PC-3 (cell line): ENCODE measurements at regions not wholly inside any gene's neighbourhood (a gene's known extent, or its start where the extent isn't known, plus 50 kb on each side); places are given as distances from the start of the nearest gene placed in this dataset.

Source experiments
- ATAC-seq: fragments of 200-7000 bp; cut with Tn5 transposase; 2 replicates; pipeline ENCODE4 v1.9.1; 2020; ENCODE audit warnings: mild to moderate bottlenecking, moderate library complexity
- BruUV-seq: library from RNA; stranded (reverse); fragments of 400-500 nt; replicated peaks from 2 replicates; lab custom pipeline; 2021; lab: Mats Ljungman, UMichigan
- CTCF ChIA-PET: fragments of 300-600 bp; sonication (Branson Sonifier 250); formaldehyde crosslinking; loops from one replicate; lab custom pipeline; 2022; ENCODE audit warnings: antibody characterized with exemption; lab: Charles Lee
- POLR2A ChIA-PET: fragments of 300-600 bp; sonication (Branson Sonifier 250); formaldehyde crosslinking; loops from one replicate; lab custom pipeline; 2022; ENCODE audit warnings: antibody characterized with exemption; ENCODE audit not compliant: unreplicated experiment; lab: Charles Lee
- DNase-seq: peaks from one replicate; pipeline ENCODE4 v3.0.0-alpha.2; 2015
- H2AFZ ChIP-seq: fragments of 300-600 bp; sonication (generic); 2 replicates; pipeline ENCODE4 v1.6.0; 2016; ENCODE audit warnings: antibody characterized with exemption, low read length
- H3F3A ChIP-seq: fragments of 300-600 bp; sonication (generic); one replicate; pipeline ENCODE4 v1.6.0; 2017; ENCODE audit warnings: antibody characterized with exemption, low read length, control low read depth, mild to moderate bottlenecking; ENCODE audit not compliant: unreplicated experiment
- H3K27ac ChIP-seq: fragments of 300-600 bp; sonication (generic); 2 replicates; pipeline ENCODE4 v1.5.1; 2016; ENCODE audit warnings: mild to moderate bottlenecking, low read length
- H3K27me3 ChIP-seq: fragments of 300-600 bp; sonication (generic); 2 replicates; pipeline ENCODE4 v1.6.1; 2016; ENCODE audit warnings: low read length, mixed read lengths
- H3K36me3 ChIP-seq: fragments of 300-600 bp; sonication (generic); 2 replicates; pipeline ENCODE4 v1.6.1; 2016; ENCODE audit warnings: low read depth, mixed run types, low read length, mixed read lengths
- H3K4me1 ChIP-seq: fragments of 300-600 bp; sonication (generic); 2 replicates; pipeline ENCODE4 v1.5.1; 2016; ENCODE audit warnings: low read length; ENCODE audit not compliant: insufficient read depth
- H3K4me2 ChIP-seq: fragments of 300-600 bp; sonication (generic); 2 replicates; pipeline ENCODE4 v1.6.0; 2016; ENCODE audit warnings: low read length
- H3K4me3 ChIP-seq: fragments of 300-600 bp; sonication (generic); 2 replicates; pipeline ENCODE4 v1.5.1; 2016; ENCODE audit warnings: mild to moderate bottlenecking, low read length, mixed read lengths
- H3K79me2 ChIP-seq: fragments of 300-600 bp; sonication (generic); 2 replicates; pipeline ENCODE4 v1.6.1; 2017; ENCODE audit warnings: low read length, mixed read lengths
- H3K9ac ChIP-seq: fragments of 300-600 bp; sonication (generic); 2 replicates; pipeline ENCODE4 v1.6.0; 2016; ENCODE audit warnings: mild to moderate bottlenecking, low read length
- H3K9me2 ChIP-seq: fragments of 300-600 bp; sonication (generic); replicated peaks from 2 replicates; pipeline ENCODE4 v1.6.1; 2016; ENCODE audit warnings: mixed run types, low read length, mixed read lengths
- H3K9me3 ChIP-seq: fragments of 300-600 bp; sonication (generic); 2 replicates; pipeline ENCODE4 v1.6.1; 2016; ENCODE audit warnings: low read length, mixed read lengths
- H4K20me1 ChIP-seq: fragments of 300-600 bp; sonication (generic); 2 replicates; pipeline ENCODE4 v1.6.1; 2016; ENCODE audit warnings: low read length, mixed read lengths
- EZH2 ChIP-seq: fragments of 300-600 bp; sonication (generic); IDR thresholded peaks from one replicate; pipeline ENCODE4 v1.6.1; 2017; ENCODE audit warnings: antibody characterized with exemption, mild to moderate bottlenecking, low read length; ENCODE audit not compliant: unreplicated experiment
- EZH2phosphoT487 ChIP-seq: fragments of 300-600 bp; sonication (generic); IDR thresholded peaks from 2 replicates; pipeline ENCODE4 v1.6.1; 2018; ENCODE audit warnings: mild to moderate bottlenecking, antibody characterized with exemption, low read length, borderline replicate concordance
- intact Hi-C: fragments of 100-400 bp; cut with micrococcal nuclease; formaldehyde crosslinking; loops from 2 replicates; pipeline ENCODE4 v1.9.0; 2023
- TF ChIP-seq, protein P1 (sequence below): fragments of 300-600 bp; sonication (generic); conservative IDR thresholded peaks from 2 replicates; pipeline ENCODE4 v1.5.1; 2017; ENCODE audit warnings: antibody characterized with exemption, low read depth, mild to moderate bottlenecking, low read length

DNA sequence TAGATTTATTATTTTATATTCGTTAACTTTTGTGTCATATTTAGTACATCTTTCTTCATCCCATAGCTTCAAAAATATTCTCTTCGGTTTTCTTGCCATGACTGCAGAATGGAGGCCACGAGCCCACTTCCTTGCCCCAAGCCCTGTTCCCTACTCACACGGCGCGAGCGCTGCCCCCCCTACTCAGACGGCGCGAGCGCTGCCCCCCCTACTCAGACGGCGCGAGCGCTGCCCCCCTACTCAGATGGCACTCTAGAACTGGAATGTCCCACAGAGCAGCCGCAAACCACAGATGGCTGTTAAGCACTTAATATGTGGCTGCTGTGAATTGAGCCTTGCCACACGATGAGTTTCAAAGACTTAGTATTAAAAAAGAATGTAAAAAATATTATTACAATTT, 102.2 kb upstream of the PEG3 start:
- Histone ChIP-seq H3F3A (no peaks in the 10 kb centered on the region), H3K4me1 (no peaks in the 10 kb centered on the region), H3K27ac (no peak overlapping the region), H3K4me2 (no peak overlapping the region), H2AFZ (no peak overlapping the region), H3K9ac (no peak overlapping the region), H3K9me3 (peaks cover 34% of the 10 kb centered on the region), H3K27me3 (no peaks in the 10 kb centered on the region), H3K9me2 (no peaks in the 10 kb centered on the region), H4K20me1 (no peaks in the 10 kb centered on the region), H3K36me3 (no peaks in the 10 kb centered on the region), H3K4me3 (no peak overlapping the region), H3K79me2 (no peaks in the 10 kb centered on the region)
- no TSS peak for BruUV-seq
- intact Hi-C loops = no loop called here
- DNase-seq = no peak
- CTCF ChIA-PET = no interaction called here
- no peak for ATAC-seq
- POLR2A ChIA-PET = no interaction called here
- TF ChIP-seq EZH2 (no peak), EZH2phosphoT487 (no peak)
- TF ChIP-seq, protein P1, sequence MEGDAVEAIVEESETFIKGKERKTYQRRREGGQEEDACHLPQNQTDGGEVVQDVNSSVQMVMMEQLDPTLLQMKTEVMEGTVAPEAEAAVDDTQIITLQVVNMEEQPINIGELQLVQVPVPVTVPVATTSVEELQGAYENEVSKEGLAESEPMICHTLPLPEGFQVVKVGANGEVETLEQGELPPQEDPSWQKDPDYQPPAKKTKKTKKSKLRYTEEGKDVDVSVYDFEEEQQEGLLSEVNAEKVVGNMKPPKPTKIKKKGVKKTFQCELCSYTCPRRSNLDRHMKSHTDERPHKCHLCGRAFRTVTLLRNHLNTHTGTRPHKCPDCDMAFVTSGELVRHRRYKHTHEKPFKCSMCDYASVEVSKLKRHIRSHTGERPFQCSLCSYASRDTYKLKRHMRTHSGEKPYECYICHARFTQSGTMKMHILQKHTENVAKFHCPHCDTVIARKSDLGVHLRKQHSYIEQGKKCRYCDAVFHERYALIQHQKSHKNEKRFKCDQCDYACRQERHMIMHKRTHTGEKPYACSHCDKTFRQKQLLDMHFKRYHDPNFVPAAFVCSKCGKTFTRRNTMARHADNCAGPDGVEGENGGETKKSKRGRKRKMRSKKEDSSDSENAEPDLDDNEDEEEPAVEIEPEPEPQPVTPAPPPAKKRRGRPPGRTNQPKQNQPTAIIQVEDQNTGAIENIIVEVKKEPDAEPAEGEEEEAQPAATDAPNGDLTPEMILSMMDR = no peak

DNA sequence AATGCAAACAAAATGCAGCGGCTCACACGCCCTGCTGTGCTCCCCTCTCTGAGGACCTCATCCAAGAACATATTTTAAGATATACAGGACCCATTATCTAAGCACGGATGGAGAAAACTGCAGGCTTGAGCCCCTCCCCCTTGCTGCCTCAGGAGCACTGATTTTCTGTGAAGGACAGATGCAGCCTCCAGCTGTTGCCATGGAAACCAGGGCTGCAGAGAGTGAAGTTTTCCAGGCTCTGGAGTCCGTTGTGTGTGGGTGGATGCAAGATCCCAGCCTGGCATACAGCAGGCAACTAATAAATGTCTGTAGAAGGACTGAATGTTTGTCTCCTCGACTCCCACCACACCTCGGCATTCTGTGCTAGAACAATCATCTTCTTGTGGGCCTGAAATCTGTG, 105.6 kb upstream of the PEG3 start:
- ChIA-PET CTCF (no interaction called here), POLR2A (no interaction called here)
- intact Hi-C loops = no loop called here
- H3K4me1 ChIP-seq = no peaks in the 10 kb centered on the region
- no peaks in the 10 kb centered on the region for H3K79me2 ChIP-seq
- H3K9me3 ChIP-seq = peaks cover 36% of the 10 kb centered on the region
- DNase-seq (no peak), ATAC-seq (no peak)
- no peak overlapping the region for H3K4me2 ChIP-seq
- no peaks in the 10 kb centered on the region for H3K36me3 ChIP-seq
- BruUV-seq = no TSS peak
- H3K4me3 ChIP-seq = no peak overlapping the region
- no peak for TF ChIP-seq EZH2phosphoT487
- TF ChIP-seq, protein P1 = no peak
- no peak for TF ChIP-seq EZH2
- no peaks in the 10 kb centered on the region for H3K9me2 ChIP-seq
- H3K27ac ChIP-seq = no peak overlapping the region
- no peaks in the 10 kb centered on the region for H3K27me3 ChIP-seq
- H2AFZ ChIP-seq = no peak overlapping the region
- no peaks in the 10 kb centered on the region for H4K20me1 ChIP-seq
- no peaks in the 10 kb centered on the region for H3F3A ChIP-seq
- no peak overlapping the region for H3K9ac ChIP-seq

DNA sequence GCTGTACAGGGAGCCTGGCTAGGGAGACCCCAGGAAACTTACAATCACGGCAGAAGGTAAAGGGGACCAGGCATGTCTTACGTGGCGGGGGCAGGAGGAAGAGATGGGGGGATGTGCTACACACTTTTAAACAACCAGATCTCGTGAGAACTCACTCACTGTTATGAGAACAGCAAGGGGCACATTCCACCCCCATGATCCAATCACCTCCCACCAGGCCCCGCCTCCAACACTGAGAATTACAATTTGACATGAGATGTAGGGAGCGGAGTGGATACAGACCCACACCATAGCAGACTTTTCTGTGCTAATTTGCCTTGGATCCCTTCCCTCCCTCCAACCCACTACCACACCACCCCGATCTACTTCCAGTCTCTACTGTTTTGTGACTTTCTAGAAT, 106.7 kb upstream of the PEG3 start:
- no peaks in the 10 kb centered on the region for H3F3A ChIP-seq
- no peak overlapping the region for H2AFZ ChIP-seq
- H3K9me3 ChIP-seq = peaks cover 37% of the 10 kb centered on the region
- no peak for ATAC-seq
- no peak for DNase-seq
- H3K4me3 ChIP-seq = no peak overlapping the region
- H3K9me2 ChIP-seq = no peaks in the 10 kb centered on the region
- TF ChIP-seq EZH2phosphoT487 = no peak
- TF ChIP-seq EZH2 = no peak
- TF ChIP-seq, protein P1 = no peak
- H3K9ac ChIP-seq = no peak overlapping the region
- ChIA-PET CTCF (no interaction called here), POLR2A (no interaction called here)
- H3K27me3 ChIP-seq = no peaks in the 10 kb centered on the region
- H3K36me3 ChIP-seq = no peaks in the 10 kb centered on the region
- no TSS peak for BruUV-seq
- no peak overlapping the region for H3K27ac ChIP-seq
- no peaks in the 10 kb centered on the region for H3K79me2 ChIP-seq
- intact Hi-C loops = no loop called here
- H3K4me1 ChIP-seq = no peaks in the 10 kb centered on the region
- no peak overlapping the region for H3K4me2 ChIP-seq
- H4K20me1 ChIP-seq = no peaks in the 10 kb centered on the region
